K562 (cell line): ENCODE measurements at regions not wholly inside any gene's neighbourhood (a gene's known extent, or its start where the extent isn't known, plus 50 kb on each side); places are given as distances from the start of the nearest gene placed in this dataset.

Experiments
- ATAC-seq: fragments of 200-7000 bp; cut with Tn5 transposase; 3 replicates; pipeline ENCODE4 v1.9.1; 2020; ENCODE audit warnings: moderate library complexity
- BruUV-seq: library from RNA; stranded (reverse); fragments of 400-500 nt; replicated peaks from 2 replicates; lab custom pipeline; 2021; lab: Mats Ljungman, UMichigan
- CTCF ChIA-PET: fragments of 300-600 bp; formaldehyde crosslinking; extraction: SDS; loops from one replicate; lab custom pipeline; 2021; ENCODE audit warnings: low intra/inter-chr PET ratio; lab: Yijun Ruan, JAX
- POLR2A ChIA-PET: fragments of 300-600, 350-650 bp; sonication (Branson Sonifier 250); formaldehyde crosslinking; extraction: SDS; loops from one replicate; lab custom pipeline; 2021; ENCODE audit warnings: antibody characterized with exemption, inconsistent platforms; lab: Yijun Ruan, JAX
- DNase-seq, 4 experiments: peaks; one replicate each; pipeline versions ENCODE4 v3.0.0 to v3.0.0-alpha.2; 2011 to 2018; ENCODE audit warnings: low spot score in 3 of 4, mixed read lengths in 3 of 4; ENCODE audit errors: extremely low read depth in 1 of 4
- FAIRE-seq: peaks from 2 replicates; lab custom pipeline; 2011; peaks lifted over from hg19 to GRCh38; lab: Jason Lieb, UNC
- H2AFZ ChIP-seq: 2 replicates; pipeline ENCODE4 v1.6.0; 2011; ENCODE audit warnings: low read depth, low read length, control low read depth, inconsistent platforms
- H3K27ac ChIP-seq: fragments of 200-600 bp; 3 replicates; pipeline ENCODE4 v1.8.0; 2011; ENCODE audit warnings: low read depth, mild to moderate bottlenecking, control low read depth, inconsistent platforms, low read length, moderate library complexity, mixed read lengths; ENCODE audit errors: extremely low read depth
- H3K27me3 ChIP-seq, 2 experiments: fragments of 300-600 bp in 1 of 2; 2 replicates in 1 of 2; 3 replicates in 1 of 2; pipeline versions ENCODE4 v1.6.0 to v1.8.0; 2011; ENCODE audit warnings: inconsistent platforms in 2 of 2, low read length in 2 of 2, mild to moderate bottlenecking in 1 of 2, mixed read lengths in 1 of 2, moderate library complexity in 1 of 2; ENCODE audit not compliant: control insufficient read depth in 2 of 2, insufficient read depth in 2 of 2
- H3K36me3 ChIP-seq: fragments of 300-600 bp; 3 replicates; pipeline ENCODE4 v1.8.0; 2011; ENCODE audit warnings: mild to moderate bottlenecking, low read length, inconsistent platforms; ENCODE audit not compliant: control insufficient read depth, insufficient read depth
- H3K4me1 ChIP-seq, 2 experiments: fragments of 200-600 bp in 1 of 2; replicated peaks in 1 of 2; 2 replicates in 1 of 2; 3 replicates in 1 of 2; pipeline versions ENCODE4 v1.5.1 to v1.8.0; 2011; ENCODE audit warnings: inconsistent platforms in 2 of 2, low read length in 2 of 2, mild to moderate bottlenecking in 1 of 2, mixed read lengths in 1 of 2, moderate library complexity in 1 of 2; ENCODE audit not compliant: control insufficient read depth in 2 of 2, insufficient read depth in 2 of 2
- H3K4me2 ChIP-seq: 2 replicates; pipeline ENCODE4 v1.6.1; 2011; ENCODE audit warnings: low read length, control low read depth, inconsistent platforms, mixed read lengths; ENCODE audit not compliant: insufficient read depth
- H3K4me3 ChIP-seq: fragments of 200-600 bp; sonication (generic), shearing (Covaris generic); 2 replicates; pipeline ENCODE4 v1.5.1; 2016; ENCODE audit warnings: control low read depth, inconsistent platforms
- H3K79me2 ChIP-seq: fragments of 200-600 bp; 3 replicates; pipeline ENCODE4 v1.8.0; 2011; ENCODE audit warnings: low read length, inconsistent platforms; ENCODE audit not compliant: control insufficient read depth, insufficient read depth
- H3K9ac ChIP-seq, 2 experiments: 2 replicates each; pipeline versions ENCODE4 v1.6.0 to v1.6.1; 2011; ENCODE audit warnings: low read depth in 2 of 2, low read length in 2 of 2, control low read depth in 1 of 2, inconsistent platforms in 1 of 2, mild to moderate bottlenecking in 1 of 2, mixed read lengths in 1 of 2; ENCODE audit not compliant: insufficient read depth in 1 of 2
- H3K9me1 ChIP-seq: one replicate; pipeline ENCODE4 v1.6.0; 2011; ENCODE audit warnings: inconsistent platforms, mild to moderate bottlenecking, low read length, moderate library complexity; ENCODE audit not compliant: control insufficient read depth, insufficient read depth
- H3K9me3 ChIP-seq: replicated peaks from 2 replicates; pipeline ENCODE4 v1.5.1; 2011; ENCODE audit warnings: low read depth, low read length, inconsistent platforms; ENCODE audit not compliant: control insufficient read depth, insufficient read depth
- H4K20me1 ChIP-seq: replicated peaks from 2 replicates; pipeline ENCODE4 v1.6.1; 2011; ENCODE audit warnings: low read length, inconsistent platforms, mixed read lengths; ENCODE audit not compliant: control insufficient read depth, insufficient read depth
- CHCHD3 ChIP-seq: fragments of 250-450 bp; sonication (Bioruptor Pico); IDR thresholded peaks from 2 replicates; pipeline ENCODE4 v2.1.2; 2022; ENCODE audit warnings: mild to moderate bottlenecking
- ETS2 ChIP-seq: IDR thresholded peaks from 2 replicates; pipeline ENCODE4 v1.6.1; 2016; ENCODE audit warnings: borderline replicate concordance, missing genetic modification characterization, mild to moderate bottlenecking, moderate library complexity, missing compliant biosample characterization; ENCODE audit not compliant: poor library complexity, severe bottlenecking
- FOSL1 ChIP-seq: fragments of 200-800 bp; sonication (Bioruptor generic); conservative IDR thresholded peaks from 2 replicates; pipeline ENCODE4 v1.6.1; 2016; ENCODE audit warnings: missing genetic modification characterization, missing compliant biosample characterization
- MTF1 ChIP-seq: fragments of 250-450 bp; sonication (Bioruptor Pico); IDR thresholded peaks from 2 replicates; pipeline ENCODE4 v1.9.0; 2021; ENCODE audit warnings: moderate library complexity, mild to moderate bottlenecking, inconsistent platforms, borderline replicate concordance
- NR2C2 ChIP-seq, 2 experiments: fragments of 200-800 bp in 1 of 2; sonication (Bioruptor generic) in 1 of 2; sonication (generic) in 1 of 2; formaldehyde crosslinking in 1 of 2; IDR thresholded peaks; 2 replicates each; pipeline versions ENCODE4 v1.6.1 to v1.8.0; 2016 to 2022; ENCODE audit warnings: mild to moderate bottlenecking in 1 of 2, missing compliant biosample characterization in 1 of 2, missing genetic modification characterization in 1 of 2, missing genetic modification reagents in 1 of 2
- PCBP2 ChIP-seq: fragments of 200-400 bp; formaldehyde crosslinking; IDR thresholded peaks from 2 replicates; pipeline ENCODE4 v1.6.1; 2018; ENCODE audit warnings: low read length, low read depth, mild to moderate bottlenecking, moderate library complexity; ENCODE audit not compliant: poor library complexity, severe bottlenecking
- PHTF2 ChIP-seq: fragments of 250-450 bp; sonication (Bioruptor Pico); IDR thresholded peaks from 2 replicates; pipeline ENCODE4 v1.5.0; 2021; ENCODE audit warnings: mild to moderate bottlenecking
- SMARCE1 ChIP-seq: fragments of 450-650 bp; IDR thresholded peaks from 2 replicates; pipeline ENCODE4 v1.7.1; 2016; ENCODE audit warnings: mild to moderate bottlenecking
- TRIM24 ChIP-seq, 2 experiments: fragments of 450-650 bp; IDR thresholded peaks; 2 replicates each; pipeline ENCODE4 v1.6.1; 2016
- TRIM28 ChIP-seq: fragments of 450-650 bp; IDR thresholded peaks from 2 replicates; pipeline ENCODE4 v1.6.1; 2017
- ZHX1 ChIP-seq: fragments of 150-350 bp; conservative IDR thresholded peaks from 2 replicates; pipeline ENCODE4 v1.6.1; 2014; ENCODE audit warnings: low read length
- ZSCAN32 ChIP-seq: fragments of 450-650 bp; formaldehyde crosslinking; IDR thresholded peaks from 2 replicates; pipeline ENCODE4 v1.4.0; 2020; ENCODE audit warnings: mild to moderate bottlenecking, moderate library complexity
- WGBS: fragments of 100-300 bp; shearing (Covaris generic); methylation state at CpG from one replicate; pipeline ENCODE4 v1.1.6; 2016; ENCODE audit warnings: low coverage, mixed read lengths; ENCODE audit not compliant: insufficient coverage; ENCODE audit errors: missing lambda C conversion rate; 5-methylcytosine and 5-hydroxymethylcytosine counted together
- in situ Hi-C: fragments of 300-500 bp; cut with MboI; formaldehyde crosslinking; loops from 4 replicates; pipeline ENCODE4 v1.15.0; 2018; ENCODE audit warnings: inconsistent platforms, mixed read lengths
- intact Hi-C: fragments of 100-400 bp; cut with micrococcal nuclease; formaldehyde crosslinking; loops from 2 replicates; pipeline ENCODE4 v1.14.2; 2022
- TF ChIP-seq, protein P1 (sequence below): fragments of 250-450 bp; sonication (Bioruptor Pico); IDR thresholded peaks from 2 replicates; pipeline ENCODE4 v1.5.0; 2020; ENCODE audit warnings: mild to moderate bottlenecking
- TF ChIP-seq, protein P2 (sequence below), 3 experiments: fragments of 200-800 bp in 1 of 3; fragments of 250-450 bp in 1 of 3; fragments of 450-650 bp in 1 of 3; sonication (Bioruptor Pico) in 1 of 3; sonication (Bioruptor generic) in 1 of 3; formaldehyde crosslinking in 1 of 3; IDR thresholded peaks; 2 replicates each; pipeline versions ENCODE4 v1.6.1 to v1.8.0; 2016 to 2022; ENCODE audit warnings: mild to moderate bottlenecking in 2 of 3, missing genetic modification characterization in 2 of 3, missing compliant biosample characterization in 1 of 3, moderate library complexity in 1 of 3

- TF ChIP-seq NR2C2 (CRISPR knock-in tag; IDR thresholded peaks at IDR 0.05): no peak
- TF ChIP-seq NR2C2 (tag; IDR thresholded peaks at IDR 0.05): no peak
- TF ChIP-seq, all 486 proteins: peak for 0
These were observed 88.6 kb upstream of the PCSK2 start (continued) for GRCh38 chr20:17138237-17138636.

- Histone ChIP-seq H3K79me2 (no peaks in the 10 kb centered on the region), H3K36me3 (no peaks in the 10 kb centered on the region), H3K27me3 (no peaks in the 10 kb centered on the region), H3K9me3 (no peaks in the 10 kb centered on the region), H4K20me1 (no peaks in the 10 kb centered on the region), H3K4me3 (no peak overlapping the region), H3K9ac (no peak overlapping the region), H2AFZ (no peak overlapping the region), H3K9me1 (no peaks in the 10 kb centered on the region), H3K4me2 (no peak overlapping the region), H3K4me1 (no peaks in the 10 kb centered on the region), H3K27ac (no peak overlapping the region)
- DNase-seq: no peak
- FAIRE-seq: no peak
- 0% methylated on average over 3 of the region's 3 CpGs for WGBS
- no TSS peak for BruUV-seq
- no peak for ATAC-seq
- intact Hi-C loops: no loop called here
- CTCF ChIA-PET: no interaction called here
- in situ Hi-C loops: no loop called here
- POLR2A ChIA-PET: no interaction called here
- TF ChIP-seq PHTF2: no peak
- TF ChIP-seq MTF1 (CRISPR knock-in tag): no peak
- no peak for TF ChIP-seq ZSCAN32 (CRISPR knock-in tag)
- no peak for TF ChIP-seq CHCHD3 (CRISPR knock-in tag)
- no peak for TF ChIP-seq SMARCE1
- TF ChIP-seq, protein P1, sequence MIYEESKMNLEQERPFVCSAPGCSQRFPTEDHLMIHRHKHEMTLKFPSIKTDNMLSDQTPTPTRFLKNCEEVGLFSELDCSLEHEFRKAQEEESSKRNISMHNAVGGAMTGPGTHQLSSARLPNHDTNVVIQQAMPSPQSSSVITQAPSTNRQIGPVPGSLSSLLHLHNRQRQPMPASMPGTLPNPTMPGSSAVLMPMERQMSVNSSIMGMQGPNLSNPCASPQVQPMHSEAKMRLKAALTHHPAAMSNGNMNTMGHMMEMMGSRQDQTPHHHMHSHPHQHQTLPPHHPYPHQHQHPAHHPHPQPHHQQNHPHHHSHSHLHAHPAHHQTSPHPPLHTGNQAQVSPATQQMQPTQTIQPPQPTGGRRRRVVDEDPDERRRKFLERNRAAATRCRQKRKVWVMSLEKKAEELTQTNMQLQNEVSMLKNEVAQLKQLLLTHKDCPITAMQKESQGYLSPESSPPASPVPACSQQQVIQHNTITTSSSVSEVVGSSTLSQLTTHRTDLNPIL: no peak
- TF ChIP-seq PCBP2: no peak
- TF ChIP-seq, protein P2, sequence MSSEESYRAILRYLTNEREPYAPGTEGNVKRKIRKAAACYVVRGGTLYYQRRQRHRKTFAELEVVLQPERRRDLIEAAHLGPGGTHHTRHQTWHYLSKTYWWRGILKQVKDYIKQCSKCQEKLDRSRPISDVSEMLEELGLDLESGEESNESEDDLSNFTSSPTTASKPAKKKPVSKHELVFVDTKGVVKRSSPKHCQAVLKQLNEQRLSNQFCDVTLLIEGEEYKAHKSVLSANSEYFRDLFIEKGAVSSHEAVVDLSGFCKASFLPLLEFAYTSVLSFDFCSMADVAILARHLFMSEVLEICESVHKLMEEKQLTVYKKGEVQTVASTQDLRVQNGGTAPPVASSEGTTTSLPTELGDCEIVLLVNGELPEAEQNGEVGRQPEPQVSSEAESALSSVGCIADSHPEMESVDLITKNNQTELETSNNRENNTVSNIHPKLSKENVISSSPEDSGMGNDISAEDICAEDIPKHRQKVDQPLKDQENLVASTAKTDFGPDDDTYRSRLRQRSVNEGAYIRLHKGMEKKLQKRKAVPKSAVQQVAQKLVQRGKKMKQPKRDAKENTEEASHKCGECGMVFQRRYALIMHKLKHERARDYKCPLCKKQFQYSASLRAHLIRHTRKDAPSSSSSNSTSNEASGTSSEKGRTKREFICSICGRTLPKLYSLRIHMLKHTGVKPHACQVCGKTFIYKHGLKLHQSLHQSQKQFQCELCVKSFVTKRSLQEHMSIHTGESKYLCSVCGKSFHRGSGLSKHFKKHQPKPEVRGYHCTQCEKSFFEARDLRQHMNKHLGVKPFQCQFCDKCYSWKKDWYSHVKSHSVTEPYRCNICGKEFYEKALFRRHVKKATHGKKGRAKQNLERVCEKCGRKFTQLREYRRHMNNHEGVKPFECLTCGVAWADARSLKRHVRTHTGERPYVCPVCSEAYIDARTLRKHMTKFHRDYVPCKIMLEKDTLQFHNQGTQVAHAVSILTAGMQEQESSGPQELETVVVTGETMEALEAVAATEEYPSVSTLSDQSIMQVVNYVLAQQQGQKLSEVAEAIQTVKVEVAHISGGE (CRISPR knock-in tag; IDR thresholded peaks at IDR 0.05): no peak
- TF ChIP-seq FOSL1 (tag): no peak
- TF ChIP-seq TRIM24 (IDR thresholded peaks at IDR 0.05): no peak
- no peak for TF ChIP-seq ZHX1
- TF ChIP-seq TRIM28: no peak
- no peak for TF ChIP-seq ETS2 (tag)
These were observed 85.9 kb upstream of the PCSK2 start for GRCh38 chr20:17140894-17141293.
